ENCODE measurements at regions not wholly inside any gene's neighbourhood (a gene's known extent, or its start where the extent isn't known, plus 50 kb on each side); places are given as distances from the start of the nearest gene placed in this dataset.

DNA sequence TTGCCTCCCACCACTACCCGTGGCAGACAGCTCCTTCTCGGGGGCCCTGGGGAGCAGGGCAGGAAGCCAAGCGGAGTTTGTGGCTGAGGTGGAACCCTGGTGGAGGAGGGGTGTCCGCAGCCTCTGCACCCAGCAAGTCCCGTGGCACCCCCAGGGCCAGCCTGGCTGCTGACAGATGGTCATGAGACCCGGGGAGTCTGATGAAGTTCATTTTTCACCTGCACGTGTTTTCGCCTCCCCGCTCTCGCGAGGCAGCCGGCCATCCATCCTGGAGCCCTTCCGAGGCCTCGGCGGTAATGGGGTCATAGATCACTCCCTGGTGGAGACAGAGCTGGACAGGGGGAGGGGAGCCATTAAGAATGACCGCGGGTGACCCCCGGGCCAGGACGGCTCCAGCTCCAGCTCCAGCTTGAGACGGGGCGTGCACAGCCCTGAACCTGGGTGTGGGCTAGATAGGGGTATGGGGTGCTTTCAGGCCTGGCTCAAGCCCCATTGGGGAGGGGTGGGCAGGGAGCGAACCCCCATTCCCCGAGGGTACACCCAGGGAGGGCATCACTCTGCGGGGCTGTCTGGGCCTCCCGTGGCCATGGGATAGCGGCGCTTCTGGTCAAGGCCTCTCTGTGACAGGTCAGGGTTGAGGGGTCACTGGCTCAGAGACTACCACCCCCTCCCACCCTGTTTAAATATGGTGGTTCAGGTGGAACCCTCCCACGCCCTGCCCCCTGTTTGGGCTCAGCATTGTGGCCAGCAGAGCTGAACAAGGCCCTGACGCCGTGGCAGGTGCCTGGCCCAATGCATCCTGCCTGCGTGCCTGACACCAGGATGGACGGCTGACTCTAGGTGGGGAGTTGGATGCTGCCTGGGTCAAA lies 227.4 kb upstream of the GSE1 start:
- no peak for TF ChIP-seq CTCF (IDR thresholded peaks at IDR 0.05; ENCODE audit: insufficient read depth, low read depth, low read length)
- H3K36me3 ChIP-seq (ENCODE audit: control insufficient read depth, insufficient read depth, low read length) = no peaks in the 10 kb centered on the region
- no peaks in the 10 kb centered on the region for H3K27me3 ChIP-seq (ENCODE audit: control insufficient read depth, insufficient read depth, low read length)
- no peak overlapping the region for H3K4me3 ChIP-seq (ENCODE audit: low read depth, low read length)
- no peak for DNase-seq (ENCODE audit: low read depth)
- CTCF ChIA-PET = interaction anchor here (1.8 kb wide), 1 partner anchor 8 kb away, joined by 5 read pairs; no protein-coding TSS in a partner anchor
- POLR2A ChIA-PET = no interaction called here

GRCh38 chr16:85386467-85387170 lies 226.5 kb upstream of the GSE1 start:
- Histone ChIP-seq H3K4me3 (ENCODE audit: low read depth, low read length) (no peak overlapping the region), H3K27me3 (ENCODE audit: control insufficient read depth, insufficient read depth, low read length) (no peaks in the 10 kb centered on the region), H3K36me3 (ENCODE audit: control insufficient read depth, insufficient read depth, low read length) (no peaks in the 10 kb centered on the region)
- no peak for DNase-seq (ENCODE audit: low read depth)
- no peak for TF ChIP-seq CTCF (IDR thresholded peaks at IDR 0.05; ENCODE audit: insufficient read depth, low read depth, low read length)
- POLR2A ChIA-PET = no interaction called here
- CTCF ChIA-PET = no interaction called here

DNA sequence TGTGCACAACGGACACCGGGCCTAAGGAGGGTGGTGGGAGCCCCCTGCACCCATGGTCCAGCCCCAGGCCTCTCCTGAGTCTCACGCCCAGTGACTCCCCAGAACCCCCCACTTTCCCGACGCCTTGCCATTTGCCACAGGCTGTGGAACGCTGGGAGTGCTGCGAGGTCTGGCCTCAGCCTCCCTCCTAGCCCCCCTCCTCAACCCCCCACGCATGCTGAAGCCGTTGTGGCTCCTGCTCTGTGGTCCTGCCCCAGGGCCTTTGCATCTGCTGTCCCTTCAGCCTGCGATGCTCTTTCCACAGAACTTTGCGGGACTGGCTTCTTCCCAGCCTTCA lies 226.0 kb upstream of the GSE1 start:
- H3K27me3 ChIP-seq (ENCODE audit: control insufficient read depth, insufficient read depth, low read length) = no peaks in the 10 kb centered on the region
- DNase-seq (ENCODE audit: low read depth) = no peak
- POLR2A ChIA-PET = no interaction called here
- no peak for TF ChIP-seq CTCF (IDR thresholded peaks at IDR 0.05; ENCODE audit: insufficient read depth, low read depth, low read length)
- CTCF ChIA-PET = no interaction called here
- no peaks in the 10 kb centered on the region for H3K36me3 ChIP-seq (ENCODE audit: control insufficient read depth, insufficient read depth, low read length)
- H3K4me3 ChIP-seq (ENCODE audit: low read depth, low read length) = no peak overlapping the region

DNA sequence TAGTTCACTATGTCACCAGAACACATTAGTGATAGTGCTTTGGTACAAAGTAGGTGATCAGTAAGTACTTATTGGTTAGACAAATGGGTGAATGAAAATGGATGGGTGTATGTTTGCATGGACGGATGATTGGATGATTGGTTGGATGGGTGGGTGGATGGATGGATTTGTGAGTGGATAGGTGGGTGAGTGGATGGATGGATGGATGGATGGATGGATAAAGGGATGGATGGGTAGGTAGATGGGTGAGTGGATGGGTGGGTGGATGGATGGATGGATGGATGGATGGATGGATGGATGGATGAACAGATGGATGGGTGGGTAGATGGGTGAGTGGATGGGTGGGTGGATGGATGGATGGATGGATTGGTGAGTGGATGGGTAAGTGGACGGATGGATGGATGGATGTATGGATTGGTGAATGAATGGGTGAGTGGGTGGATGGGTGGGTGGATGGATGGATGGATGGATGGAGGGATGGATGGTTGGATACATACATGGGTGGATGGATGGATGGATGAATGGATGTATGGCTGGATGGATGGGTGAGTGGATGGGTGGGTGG lies 225.3 kb upstream of the GSE1 start:
- no peak for TF ChIP-seq CTCF (IDR thresholded peaks at IDR 0.05; ENCODE audit: insufficient read depth, low read depth, low read length)
- POLR2A ChIA-PET = no interaction called here

More for the DNA sequence above, 225.3 kb upstream of the GSE1 start:
- Histone ChIP-seq H3K4me3 (ENCODE audit: low read depth, low read length) (no peak overlapping the region), H3K36me3 (ENCODE audit: control insufficient read depth, insufficient read depth, low read length) (no peaks in the 10 kb centered on the region), H3K27me3 (ENCODE audit: control insufficient read depth, insufficient read depth, low read length) (no peaks in the 10 kb centered on the region)
- CTCF ChIA-PET = no interaction called here
- DNase-seq (ENCODE audit: low read depth) = no peak

Data from BJ (cell line).